ENCODE measurements at regions not wholly inside any gene's neighbourhood (a gene's known extent, or its start where the extent isn't known, plus 50 kb on each side); places are given as distances from the start of the nearest gene placed in this dataset.

DNA sequence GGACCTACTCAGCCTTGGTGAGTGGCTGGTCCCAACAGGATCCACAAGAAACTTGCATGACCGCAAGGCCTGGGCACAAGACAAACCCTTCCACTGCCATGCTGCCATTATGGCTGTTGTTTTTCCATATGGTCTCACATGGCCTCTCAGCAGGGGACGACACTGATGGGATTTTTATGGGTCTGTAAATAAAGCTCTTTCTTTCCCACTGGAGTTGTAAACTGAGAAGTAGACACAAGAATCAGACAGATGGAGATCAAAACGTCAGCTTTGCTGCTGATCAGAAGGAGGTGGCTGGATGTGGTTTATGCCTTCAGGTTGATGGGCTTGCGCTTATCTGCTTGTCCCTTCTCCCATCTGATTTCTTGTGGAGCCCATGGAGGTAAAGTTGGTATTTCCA is 138.1 kb upstream of the KCNJ6 start:
- 69% methylated on average over 4 of the region's 4 CpGs for WGBS
- TF ChIP-seq RAD21 (IDR thresholded peaks at IDR 0.05): no peak
- TF ChIP-seq TAF1 (conservative IDR thresholded peaks at IDR 0.05): no peak
- no peak for TF ChIP-seq GABPA (IDR thresholded peaks at IDR 0.05 in 1 of 2, conservative IDR thresholded peaks at IDR 0.05 in 1 of 2)
- TF ChIP-seq JUND (IDR thresholded peaks at IDR 0.05): no peak
- TF ChIP-seq HNF4G (IDR thresholded peaks at IDR 0.05): no peak
- TF ChIP-seq, protein P1, sequence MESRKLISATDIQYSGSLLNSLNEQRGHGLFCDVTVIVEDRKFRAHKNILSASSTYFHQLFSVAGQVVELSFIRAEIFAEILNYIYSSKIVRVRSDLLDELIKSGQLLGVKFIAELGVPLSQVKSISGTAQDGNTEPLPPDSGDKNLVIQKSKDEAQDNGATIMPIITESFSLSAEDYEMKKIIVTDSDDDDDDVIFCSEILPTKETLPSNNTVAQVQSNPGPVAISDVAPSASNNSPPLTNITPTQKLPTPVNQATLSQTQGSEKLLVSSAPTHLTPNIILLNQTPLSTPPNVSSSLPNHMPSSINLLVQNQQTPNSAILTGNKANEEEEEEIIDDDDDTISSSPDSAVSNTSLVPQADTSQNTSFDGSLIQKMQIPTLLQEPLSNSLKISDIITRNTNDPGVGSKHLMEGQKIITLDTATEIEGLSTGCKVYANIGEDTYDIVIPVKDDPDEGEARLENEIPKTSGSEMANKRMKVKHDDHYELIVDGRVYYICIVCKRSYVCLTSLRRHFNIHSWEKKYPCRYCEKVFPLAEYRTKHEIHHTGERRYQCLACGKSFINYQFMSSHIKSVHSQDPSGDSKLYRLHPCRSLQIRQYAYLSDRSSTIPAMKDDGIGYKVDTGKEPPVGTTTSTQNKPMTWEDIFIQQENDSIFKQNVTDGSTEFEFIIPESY (IDR thresholded peaks at IDR 0.05): no peak
- TF ChIP-seq FOXA1 (IDR thresholded peaks at IDR 0.05): no peak
- no peak for TF ChIP-seq SP1 (IDR thresholded peaks at IDR 0.05)
- TF ChIP-seq, protein P2, sequence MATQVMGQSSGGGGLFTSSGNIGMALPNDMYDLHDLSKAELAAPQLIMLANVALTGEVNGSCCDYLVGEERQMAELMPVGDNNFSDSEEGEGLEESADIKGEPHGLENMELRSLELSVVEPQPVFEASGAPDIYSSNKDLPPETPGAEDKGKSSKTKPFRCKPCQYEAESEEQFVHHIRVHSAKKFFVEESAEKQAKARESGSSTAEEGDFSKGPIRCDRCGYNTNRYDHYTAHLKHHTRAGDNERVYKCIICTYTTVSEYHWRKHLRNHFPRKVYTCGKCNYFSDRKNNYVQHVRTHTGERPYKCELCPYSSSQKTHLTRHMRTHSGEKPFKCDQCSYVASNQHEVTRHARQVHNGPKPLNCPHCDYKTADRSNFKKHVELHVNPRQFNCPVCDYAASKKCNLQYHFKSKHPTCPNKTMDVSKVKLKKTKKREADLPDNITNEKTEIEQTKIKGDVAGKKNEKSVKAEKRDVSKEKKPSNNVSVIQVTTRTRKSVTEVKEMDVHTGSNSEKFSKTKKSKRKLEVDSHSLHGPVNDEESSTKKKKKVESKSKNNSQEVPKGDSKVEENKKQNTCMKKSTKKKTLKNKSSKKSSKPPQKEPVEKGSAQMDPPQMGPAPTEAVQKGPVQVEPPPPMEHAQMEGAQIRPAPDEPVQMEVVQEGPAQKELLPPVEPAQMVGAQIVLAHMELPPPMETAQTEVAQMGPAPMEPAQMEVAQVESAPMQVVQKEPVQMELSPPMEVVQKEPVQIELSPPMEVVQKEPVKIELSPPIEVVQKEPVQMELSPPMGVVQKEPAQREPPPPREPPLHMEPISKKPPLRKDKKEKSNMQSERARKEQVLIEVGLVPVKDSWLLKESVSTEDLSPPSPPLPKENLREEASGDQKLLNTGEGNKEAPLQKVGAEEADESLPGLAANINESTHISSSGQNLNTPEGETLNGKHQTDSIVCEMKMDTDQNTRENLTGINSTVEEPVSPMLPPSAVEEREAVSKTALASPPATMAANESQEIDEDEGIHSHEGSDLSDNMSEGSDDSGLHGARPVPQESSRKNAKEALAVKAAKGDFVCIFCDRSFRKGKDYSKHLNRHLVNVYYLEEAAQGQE (IDR thresholded peaks at IDR 0.05): no peak
- TF ChIP-seq, protein P3, sequence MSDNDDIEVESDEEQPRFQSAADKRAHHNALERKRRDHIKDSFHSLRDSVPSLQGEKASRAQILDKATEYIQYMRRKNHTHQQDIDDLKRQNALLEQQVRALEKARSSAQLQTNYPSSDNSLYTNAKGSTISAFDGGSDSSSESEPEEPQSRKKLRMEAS (IDR thresholded peaks at IDR 0.05): no peak
- no peak for TF ChIP-seq RXRA (IDR thresholded peaks at IDR 0.05)
- no peak for TF ChIP-seq YY1 (IDR thresholded peaks at IDR 0.05)
- no peak for TF ChIP-seq EGR1 (IDR thresholded peaks at IDR 0.05; ENCODE audit: low read depth in 2 of 2)
- TF ChIP-seq HNF4A (conservative IDR thresholded peaks at IDR 0.05): no peak
- TF ChIP-seq, protein P4, sequence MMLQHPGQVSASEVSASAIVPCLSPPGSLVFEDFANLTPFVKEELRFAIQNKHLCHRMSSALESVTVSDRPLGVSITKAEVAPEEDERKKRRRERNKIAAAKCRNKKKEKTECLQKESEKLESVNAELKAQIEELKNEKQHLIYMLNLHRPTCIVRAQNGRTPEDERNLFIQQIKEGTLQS (IDR thresholded peaks at IDR 0.05): no peak
- TF ChIP-seq FOXA2 (IDR thresholded peaks at IDR 0.05): no peak
- no peak for TF ChIP-seq NR2F2 (IDR thresholded peaks at IDR 0.05)
- TF ChIP-seq, protein P5, sequence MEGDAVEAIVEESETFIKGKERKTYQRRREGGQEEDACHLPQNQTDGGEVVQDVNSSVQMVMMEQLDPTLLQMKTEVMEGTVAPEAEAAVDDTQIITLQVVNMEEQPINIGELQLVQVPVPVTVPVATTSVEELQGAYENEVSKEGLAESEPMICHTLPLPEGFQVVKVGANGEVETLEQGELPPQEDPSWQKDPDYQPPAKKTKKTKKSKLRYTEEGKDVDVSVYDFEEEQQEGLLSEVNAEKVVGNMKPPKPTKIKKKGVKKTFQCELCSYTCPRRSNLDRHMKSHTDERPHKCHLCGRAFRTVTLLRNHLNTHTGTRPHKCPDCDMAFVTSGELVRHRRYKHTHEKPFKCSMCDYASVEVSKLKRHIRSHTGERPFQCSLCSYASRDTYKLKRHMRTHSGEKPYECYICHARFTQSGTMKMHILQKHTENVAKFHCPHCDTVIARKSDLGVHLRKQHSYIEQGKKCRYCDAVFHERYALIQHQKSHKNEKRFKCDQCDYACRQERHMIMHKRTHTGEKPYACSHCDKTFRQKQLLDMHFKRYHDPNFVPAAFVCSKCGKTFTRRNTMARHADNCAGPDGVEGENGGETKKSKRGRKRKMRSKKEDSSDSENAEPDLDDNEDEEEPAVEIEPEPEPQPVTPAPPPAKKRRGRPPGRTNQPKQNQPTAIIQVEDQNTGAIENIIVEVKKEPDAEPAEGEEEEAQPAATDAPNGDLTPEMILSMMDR (IDR thresholded peaks at IDR 0.05; ENCODE audit: low read depth, low read length, missing input control): no peak
- Histone ChIP-seq H3K9me3 (ENCODE audit: control insufficient read depth in 4 of 4, low read length in 3 of 4) (no peaks in the 10 kb centered on the region), H3K4me1 (ENCODE audit: control insufficient read depth in 4 of 4, insufficient read depth in 4 of 4, low read length in 3 of 4) (no peaks in the 10 kb centered on the region), H3K36me3 (ENCODE audit: control insufficient read depth in 4 of 4, insufficient read depth in 3 of 4, low read depth in 1 of 4, low read length in 3 of 4) (no peaks in the 10 kb centered on the region), H3K27me3 (ENCODE audit: control insufficient read depth in 4 of 4, insufficient read depth in 4 of 4, low read length in 3 of 4) (no peaks in the 10 kb centered on the region), H3K27ac (ENCODE audit: low read depth in 1 of 2, low read length in 2 of 2) (no peak overlapping the region), H3K9ac (ENCODE audit: low read depth in 1 of 2, low read length in 2 of 2) (no peak overlapping the region), H3K4me3 (ENCODE audit: low read depth in 1 of 3, low read length in 3 of 3) (no peak overlapping the region)
- no peak for DNase-seq (ENCODE audit: low spot score)
